GM18511 (cell line): ENCODE measurements at regions not wholly inside any gene's neighbourhood (a gene's known extent, or its start where the extent isn't known, plus 50 kb on each side); places are given as distances from the start of the nearest gene placed in this dataset.

ENCODE experiments used
- ATAC-seq: cut with Tn5 transposase; IDR thresholded peaks from one replicate; pipeline ENCODE4 v1.9.1; 2021; ENCODE audit warnings: mild to moderate bottlenecking, moderate library complexity; ENCODE audit not compliant: unreplicated experiment

GRCh38 chr22:48396785-48397530 is 1430.7 kb downstream of the BRD1 start:
- ATAC-seq: no peak

- ATAC-seq: no peak
These were observed 1431.4 kb downstream of the BRD1 start for GRCh38 chr22:48396091-48396784.

GRCh38 chr22:48395201-48395600 is 1432.5 kb downstream of the BRD1 start:
- ATAC-seq: no peak

- no peak for ATAC-seq
These were observed 1432.9 kb downstream of the BRD1 start for GRCh38 chr22:48394787-48395186.

DNA sequence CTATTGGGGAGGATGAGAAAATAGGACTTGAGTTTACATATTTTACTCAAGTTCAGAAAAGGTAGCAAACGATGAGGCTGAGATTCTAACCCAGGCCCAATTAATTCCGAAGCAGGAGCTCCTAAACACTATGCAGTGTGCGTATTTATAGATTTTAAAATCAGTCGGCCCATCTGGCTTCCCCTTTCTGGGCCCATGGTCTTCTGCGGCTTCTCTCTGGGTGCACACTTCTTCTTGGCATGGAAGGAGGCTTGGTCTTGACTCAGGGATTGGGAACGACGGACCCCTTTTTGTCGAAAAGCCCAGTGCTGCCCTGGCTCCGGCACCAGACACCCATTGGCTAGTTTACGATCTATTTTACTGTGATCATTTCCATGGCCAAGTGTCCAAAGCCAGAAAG is 1433.8 kb downstream of the BRD1 start:
- ATAC-seq: no peak

- ATAC-seq: no peak
These were observed 1434.7 kb downstream of the BRD1 start for GRCh38 chr22:48393041-48393370.

DNA sequence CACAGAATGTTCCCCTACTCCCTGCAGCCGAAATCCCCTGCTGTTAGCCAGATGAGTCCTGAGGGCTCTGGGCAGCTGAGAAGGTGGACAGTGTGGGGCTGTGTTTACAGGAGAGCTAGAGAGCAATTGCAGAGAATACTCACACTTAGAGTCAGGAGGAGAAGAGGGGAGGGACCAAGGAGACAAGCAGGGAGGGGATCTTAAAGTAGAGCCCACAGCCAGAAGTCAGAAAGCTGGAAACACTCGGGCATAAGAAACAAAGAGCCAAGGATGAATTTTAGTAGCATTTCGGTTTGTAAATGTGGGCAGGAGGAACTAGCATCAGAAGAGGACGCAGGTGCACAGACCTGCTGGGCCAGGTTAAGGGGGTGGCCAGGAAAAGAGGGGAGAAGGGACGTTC is 1435.9 kb downstream of the BRD1 start:
- ATAC-seq: no peak

GRCh38 chr22:48391171-48391711 is 1436.4 kb downstream of the BRD1 start:
- no peak for ATAC-seq

DNA sequence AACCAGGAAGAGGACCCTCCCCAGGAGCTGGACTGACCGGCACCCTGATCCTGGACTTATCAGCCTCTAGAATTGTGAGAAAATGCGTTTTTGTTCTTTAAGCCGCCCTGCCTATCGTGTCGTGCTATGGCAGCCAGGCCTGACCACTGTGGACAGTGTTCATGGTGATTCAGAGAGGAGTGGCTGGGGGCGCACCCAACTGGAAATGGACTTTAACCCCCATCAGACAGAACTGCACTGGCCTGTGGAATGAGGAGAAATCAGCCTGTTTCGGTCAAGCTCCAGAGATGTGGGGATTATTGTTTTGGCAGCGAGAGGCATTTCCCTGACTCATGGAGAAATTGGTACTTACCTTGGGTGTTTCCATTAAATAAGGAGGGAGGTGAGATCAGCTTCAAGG is 1437.8 kb downstream of the BRD1 start:
- ATAC-seq: no peak

DNA sequence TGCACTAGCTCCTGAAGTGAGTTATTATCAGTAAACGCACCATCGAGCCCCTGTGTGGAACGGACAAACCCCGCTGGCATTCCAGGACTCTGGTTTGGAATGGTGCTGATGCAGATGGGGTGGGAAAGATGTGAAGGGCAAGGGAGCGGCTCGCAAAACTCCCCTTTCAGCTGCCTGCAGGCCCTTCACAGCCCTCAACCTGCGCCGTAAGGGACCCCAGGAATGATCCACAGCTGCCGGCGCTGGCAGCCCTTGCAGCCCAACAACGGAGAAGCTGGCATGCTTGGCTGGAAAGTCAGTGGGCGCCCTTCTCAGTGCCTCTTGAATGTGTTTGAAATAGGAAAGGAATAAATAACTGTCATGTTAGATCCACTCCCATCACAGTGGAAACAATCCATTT is 1445.5 kb downstream of the BRD1 start:
- ATAC-seq: no peak

GRCh38 chr22:48380016-48380665 is 1447.5 kb downstream of the BRD1 start:
- ATAC-seq: no peak

DNA sequence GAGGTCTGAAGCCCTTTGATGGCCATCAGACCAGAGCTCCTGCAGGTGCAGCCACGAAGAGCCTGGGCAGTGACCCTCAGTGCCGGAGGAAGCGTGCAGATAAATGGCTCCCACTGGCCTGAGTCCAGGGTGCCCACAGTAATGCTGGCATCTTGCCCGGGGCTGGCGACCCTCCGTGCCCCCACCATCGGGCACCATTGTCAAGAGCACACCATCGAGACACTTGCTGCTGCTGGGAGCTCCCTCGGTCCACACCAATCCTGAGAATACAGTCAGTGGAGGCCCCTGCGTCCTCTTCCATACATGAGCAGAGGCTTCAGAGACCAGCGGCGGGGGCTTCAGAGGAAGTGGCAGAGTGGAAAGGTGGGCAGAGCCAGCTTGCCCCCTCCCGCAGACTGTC is 1448.3 kb downstream of the BRD1 start:
- no peak for ATAC-seq

GRCh38 chr22:48378673-48379072 is 1449.0 kb downstream of the BRD1 start:
- ATAC-seq: no peak

GRCh38 chr22:48376936-48377712 is 1450.5 kb downstream of the BRD1 start:
- ATAC-seq: no peak

DNA sequence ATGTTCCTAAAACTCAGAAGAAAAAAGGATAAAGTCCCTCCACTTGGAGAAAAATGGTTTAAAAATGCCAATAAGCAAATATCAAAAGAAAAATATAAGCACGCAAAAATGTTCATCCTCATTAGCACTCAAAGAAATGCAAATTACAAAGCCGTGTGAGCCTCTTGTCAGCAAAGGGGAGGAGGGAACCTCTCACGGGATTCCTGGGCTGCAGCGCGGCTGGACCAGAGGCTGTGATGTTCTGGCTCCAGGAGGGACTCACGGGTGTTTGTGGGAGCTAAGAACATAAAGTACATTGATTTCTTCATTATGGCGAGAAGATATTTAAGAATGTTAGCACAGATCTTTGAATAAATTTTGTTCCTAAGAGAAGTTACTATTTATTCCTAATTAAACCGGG is 1451.2 kb downstream of the BRD1 start:
- no peak for ATAC-seq

DNA sequence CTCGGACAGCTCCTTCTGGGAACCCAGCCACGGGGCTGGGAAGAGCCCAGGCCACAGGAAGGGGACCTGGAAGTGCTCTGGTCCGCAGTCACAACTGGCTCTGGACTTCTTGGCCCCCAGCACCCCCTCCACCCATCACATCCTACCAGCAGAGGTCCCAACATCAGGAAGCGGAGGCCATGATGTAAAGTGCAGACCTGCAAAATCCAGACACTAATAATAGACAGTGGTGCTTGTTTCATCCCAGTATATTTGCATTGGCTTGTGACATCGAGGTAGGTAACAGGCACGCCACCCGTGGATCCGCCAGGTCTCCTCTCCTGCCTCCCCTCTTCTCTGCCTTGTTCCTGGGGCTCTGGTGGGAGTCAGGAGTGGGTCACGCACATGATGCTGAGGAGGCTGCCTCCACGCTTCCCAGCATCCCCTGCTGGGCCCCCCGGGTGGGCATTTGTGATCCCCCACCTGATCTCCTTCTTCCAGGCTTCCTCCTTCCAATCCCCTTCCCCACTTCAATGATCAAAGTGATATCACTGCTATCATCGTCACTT is 1454.0 kb downstream of the BRD1 start:
- no peak for ATAC-seq

DNA sequence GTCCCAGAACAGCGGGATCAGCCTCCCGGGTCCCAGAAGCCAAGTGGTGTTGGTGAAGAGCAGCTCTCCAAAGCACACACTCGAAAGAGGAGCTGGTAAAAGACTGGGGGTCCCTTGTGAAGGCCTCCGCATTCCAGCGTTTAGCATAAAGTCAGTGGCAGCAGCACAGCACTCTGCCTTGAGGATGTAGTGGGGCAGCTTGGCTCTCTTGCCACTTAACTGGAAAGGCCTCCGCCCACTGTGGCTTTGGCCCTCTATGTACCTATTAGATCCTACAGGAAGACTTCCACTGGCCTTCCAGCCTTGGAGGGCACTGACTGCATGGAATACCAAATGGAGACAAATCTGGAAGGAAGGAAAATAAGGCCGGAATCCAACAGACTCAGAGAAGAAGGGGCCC is 1455.3 kb downstream of the BRD1 start:
- no peak for ATAC-seq

DNA sequence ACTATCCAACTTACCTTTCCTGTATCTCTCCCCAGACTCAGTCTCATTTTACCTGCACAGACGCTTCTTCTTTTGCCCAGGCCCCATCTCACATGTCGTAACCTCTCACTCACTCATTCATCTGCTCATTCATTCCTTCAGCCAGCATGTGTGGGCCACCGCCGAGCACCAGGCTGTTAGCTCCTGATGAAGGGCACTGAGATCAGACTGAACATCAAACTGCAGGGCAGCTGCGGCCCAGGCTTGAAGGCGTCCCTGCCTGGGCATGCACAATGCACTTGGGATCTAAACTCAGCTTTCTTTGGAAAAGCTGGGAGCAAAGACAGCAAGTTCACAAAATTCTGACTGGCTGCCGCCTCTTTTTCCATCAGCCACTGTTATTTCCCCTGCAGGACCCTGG is 1456.3 kb downstream of the BRD1 start:
- ATAC-seq: no peak

DNA sequence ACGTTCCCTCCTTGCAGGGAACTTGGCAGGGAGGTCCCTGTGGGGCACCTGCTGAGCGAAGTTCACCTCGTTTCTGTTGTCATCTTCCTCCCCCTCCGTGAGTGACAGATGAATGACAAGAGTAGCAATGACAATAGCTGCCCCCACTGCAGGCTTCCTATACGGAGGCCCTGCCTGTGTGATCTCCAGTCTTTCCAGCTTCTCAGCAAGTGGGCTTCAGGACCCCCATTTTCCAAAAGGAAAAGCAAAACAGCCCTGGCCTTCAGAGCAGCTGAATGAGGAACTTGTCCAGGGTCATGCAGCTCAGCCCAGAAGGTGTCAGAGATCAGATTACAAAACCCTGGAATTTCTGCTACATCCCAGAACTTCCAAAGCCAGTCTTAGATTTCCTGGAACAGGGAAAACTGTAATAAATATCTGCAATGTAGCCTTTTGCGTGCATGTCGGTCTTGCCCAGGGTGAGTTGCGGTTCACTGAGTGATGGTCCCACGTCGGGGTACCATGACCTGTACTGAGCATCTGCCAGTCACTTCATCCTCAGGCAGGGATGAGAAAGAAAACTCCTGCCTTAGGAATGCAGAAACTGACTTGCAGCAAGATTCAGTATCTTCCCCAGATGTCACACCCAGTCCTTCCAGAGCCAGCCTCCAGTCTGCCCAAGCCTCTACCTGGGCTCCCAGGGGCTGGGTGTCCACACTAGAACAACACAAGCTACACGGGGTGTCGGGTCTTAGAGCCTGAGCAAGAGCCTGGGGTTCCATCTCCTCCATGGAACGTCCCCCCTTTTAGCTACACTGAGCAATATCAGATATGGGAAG is 1457.0 kb downstream of the BRD1 start:
- ATAC-seq: no peak
